ENCODE measurements at regions not wholly inside any gene's neighbourhood (a gene's known extent, or its start where the extent isn't known, plus 50 kb on each side); places are given as distances from the start of the nearest gene placed in this dataset.

DNA sequence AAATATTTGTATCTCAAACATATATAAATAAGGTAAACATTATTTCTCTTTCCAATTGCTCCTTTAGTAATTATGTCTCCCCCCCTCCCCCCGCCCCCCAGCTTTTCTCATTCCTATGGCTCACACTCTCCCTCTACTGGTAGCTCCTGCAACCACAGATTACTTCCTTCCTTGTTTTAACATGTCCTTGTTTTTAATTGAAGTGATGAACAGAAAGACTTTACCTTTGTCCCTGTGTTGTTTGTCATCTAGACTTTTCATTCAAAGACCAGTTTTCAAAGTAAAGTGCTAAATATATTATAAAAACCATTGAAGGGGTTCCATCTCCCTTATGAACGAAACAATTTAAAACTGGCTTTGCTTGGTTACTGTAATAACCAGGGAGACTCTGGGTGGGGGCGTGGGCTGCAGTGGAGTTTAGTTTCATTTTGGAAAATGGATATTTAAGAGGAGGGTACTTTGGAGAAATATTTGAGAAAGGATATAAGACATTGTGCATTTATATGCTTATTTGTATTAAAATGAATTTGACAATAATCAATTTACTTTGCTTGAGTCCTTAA, 352.9 kb downstream of the RAPGEF2 start:
- TF ChIP-seq, protein P1, sequence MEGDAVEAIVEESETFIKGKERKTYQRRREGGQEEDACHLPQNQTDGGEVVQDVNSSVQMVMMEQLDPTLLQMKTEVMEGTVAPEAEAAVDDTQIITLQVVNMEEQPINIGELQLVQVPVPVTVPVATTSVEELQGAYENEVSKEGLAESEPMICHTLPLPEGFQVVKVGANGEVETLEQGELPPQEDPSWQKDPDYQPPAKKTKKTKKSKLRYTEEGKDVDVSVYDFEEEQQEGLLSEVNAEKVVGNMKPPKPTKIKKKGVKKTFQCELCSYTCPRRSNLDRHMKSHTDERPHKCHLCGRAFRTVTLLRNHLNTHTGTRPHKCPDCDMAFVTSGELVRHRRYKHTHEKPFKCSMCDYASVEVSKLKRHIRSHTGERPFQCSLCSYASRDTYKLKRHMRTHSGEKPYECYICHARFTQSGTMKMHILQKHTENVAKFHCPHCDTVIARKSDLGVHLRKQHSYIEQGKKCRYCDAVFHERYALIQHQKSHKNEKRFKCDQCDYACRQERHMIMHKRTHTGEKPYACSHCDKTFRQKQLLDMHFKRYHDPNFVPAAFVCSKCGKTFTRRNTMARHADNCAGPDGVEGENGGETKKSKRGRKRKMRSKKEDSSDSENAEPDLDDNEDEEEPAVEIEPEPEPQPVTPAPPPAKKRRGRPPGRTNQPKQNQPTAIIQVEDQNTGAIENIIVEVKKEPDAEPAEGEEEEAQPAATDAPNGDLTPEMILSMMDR (conservative IDR thresholded peaks at IDR 0.05 in 1 of 2, IDR thresholded peaks at IDR 0.05 in 1 of 2; ENCODE audit: low read depth in 1 of 2, low read length in 2 of 2), result peak; percentile 83
- no peak for TF ChIP-seq EZH2 (IDR thresholded peaks at IDR 0.05; ENCODE audit: low read length, missing control alignments)

All from fibroblast of lung (primary cell).